ENCODE measurements at regions not wholly inside any gene's neighbourhood (a gene's known extent, or its start where the extent isn't known, plus 50 kb on each side); places are given as distances from the start of the nearest gene placed in this dataset.
A peak's percentile ranks its signal among the peaks of the same experiment; 100 is the strongest.

DNA sequence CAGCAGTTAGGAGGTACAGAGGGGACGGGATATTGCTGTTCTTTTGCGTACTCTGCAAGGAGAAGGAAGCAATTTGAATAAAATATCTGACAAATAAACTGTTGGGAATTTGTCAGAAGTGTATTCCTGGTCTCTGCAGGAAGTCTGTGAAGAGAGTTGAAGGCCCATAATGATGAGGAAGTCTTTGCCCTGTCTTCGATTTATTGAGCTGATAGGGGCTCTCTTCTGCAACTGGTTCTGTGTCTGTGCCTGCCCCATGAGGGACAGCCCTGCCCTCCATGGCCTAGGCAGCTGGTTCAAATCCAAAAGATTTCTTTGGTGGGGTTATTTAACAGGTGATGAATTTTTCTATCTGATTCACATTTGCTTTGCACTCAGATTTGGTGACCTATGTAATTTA is 339.7 kb upstream of the EDNRB start:
- TF ChIP-seq, protein P1, sequence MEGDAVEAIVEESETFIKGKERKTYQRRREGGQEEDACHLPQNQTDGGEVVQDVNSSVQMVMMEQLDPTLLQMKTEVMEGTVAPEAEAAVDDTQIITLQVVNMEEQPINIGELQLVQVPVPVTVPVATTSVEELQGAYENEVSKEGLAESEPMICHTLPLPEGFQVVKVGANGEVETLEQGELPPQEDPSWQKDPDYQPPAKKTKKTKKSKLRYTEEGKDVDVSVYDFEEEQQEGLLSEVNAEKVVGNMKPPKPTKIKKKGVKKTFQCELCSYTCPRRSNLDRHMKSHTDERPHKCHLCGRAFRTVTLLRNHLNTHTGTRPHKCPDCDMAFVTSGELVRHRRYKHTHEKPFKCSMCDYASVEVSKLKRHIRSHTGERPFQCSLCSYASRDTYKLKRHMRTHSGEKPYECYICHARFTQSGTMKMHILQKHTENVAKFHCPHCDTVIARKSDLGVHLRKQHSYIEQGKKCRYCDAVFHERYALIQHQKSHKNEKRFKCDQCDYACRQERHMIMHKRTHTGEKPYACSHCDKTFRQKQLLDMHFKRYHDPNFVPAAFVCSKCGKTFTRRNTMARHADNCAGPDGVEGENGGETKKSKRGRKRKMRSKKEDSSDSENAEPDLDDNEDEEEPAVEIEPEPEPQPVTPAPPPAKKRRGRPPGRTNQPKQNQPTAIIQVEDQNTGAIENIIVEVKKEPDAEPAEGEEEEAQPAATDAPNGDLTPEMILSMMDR (IDR thresholded peaks at IDR 0.05; ENCODE audit: insufficient read depth in 1 of 2, low read depth in 1 of 2, low read length in 1 of 2, severe bottlenecking in 1 of 2, unreplicated experiment in 1 of 2): no peak
- H3K9me3 Mint-ChIP-seq (ENCODE audit: unreplicated experiment): peaks cover 10% of the 10 kb centered on the region
- no peak overlapping the region for H3K27ac Mint-ChIP-seq (ENCODE audit: unreplicated experiment)
- H3K4me1 Mint-ChIP-seq (ENCODE audit: low read depth, unreplicated experiment): peaks cover 8% of the 10 kb centered on the region
- H3K36me3 ChIP-seq (ENCODE audit: control insufficient read depth, insufficient read depth, low read length): no peaks in the 10 kb centered on the region
- no peaks in the 10 kb centered on the region for H3K36me3 Mint-ChIP-seq (ENCODE audit: insufficient read depth, unreplicated experiment)
- CTCF ChIA-PET: no interaction called here
- H3K27me3 ChIP-seq (replicated peaks; ENCODE audit: control insufficient read depth, insufficient read depth, low read length): no peaks in the 10 kb centered on the region; the same call in 1 of the 2 replicates
- no peak for DNase-seq
- intact Hi-C loops (cut with micrococcal nuclease; ENCODE audit: unreplicated experiment): no loop called here
- no peak overlapping the region for H3K4me3 ChIP-seq (ENCODE audit: low read depth, low read length)
- POLR2A ChIA-PET: no interaction called here
- no peaks in the 10 kb centered on the region for H3K27me3 Mint-ChIP-seq (ENCODE audit: insufficient read depth, unreplicated experiment)
- H3K9me3 ChIP-seq: no peaks in the 10 kb centered on the region
- H3K4me3 Mint-ChIP-seq (ENCODE audit: unreplicated experiment): no peak overlapping the region
- H3K4me1 ChIP-seq: no peaks in the 10 kb centered on the region
- BruUV-seq (replicated peaks): no TSS peak

DNA sequence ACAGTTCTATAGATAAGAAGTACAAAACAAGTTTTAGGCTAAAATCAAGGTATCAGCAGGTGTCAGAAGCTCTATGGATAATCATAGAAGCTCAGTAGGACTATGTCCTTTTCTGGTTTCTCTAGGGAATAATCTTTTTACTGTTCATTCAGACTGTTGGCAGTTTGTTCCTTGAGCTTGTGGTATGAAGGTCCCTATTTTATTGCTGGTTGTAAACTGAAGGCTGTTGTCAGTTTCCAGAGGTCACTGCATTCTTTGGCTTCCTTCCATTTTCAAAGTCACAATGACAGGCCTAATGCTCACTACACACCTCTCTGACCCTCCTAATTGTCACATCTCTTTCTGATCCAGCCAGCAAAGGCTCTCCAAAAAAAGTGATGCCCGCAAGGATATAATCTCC is 337.9 kb upstream of the EDNRB start:
- DNase-seq: peak in 1 of 2 experiments; percentile 28
- TF ChIP-seq, protein P1 (IDR thresholded peaks at IDR 0.05; ENCODE audit: insufficient read depth in 1 of 2, low read depth in 1 of 2, low read length in 1 of 2, severe bottlenecking in 1 of 2, unreplicated experiment in 1 of 2): no peak
- ChIA-PET POLR2A (no interaction called here), CTCF (interaction anchor here (1.0 kb wide), 1 partner anchor 16 kb away, joined by 4 read pairs; no protein-coding TSS in a partner anchor)
- BruUV-seq (replicated peaks): no TSS peak
- no peaks in the 10 kb centered on the region for H3K36me3 ChIP-seq (ENCODE audit: control insufficient read depth, insufficient read depth, low read length)
- no peak overlapping the region for H3K4me3 ChIP-seq (ENCODE audit: low read depth, low read length)
- Mint-ChIP-seq H3K27ac (ENCODE audit: unreplicated experiment) (no peak overlapping the region), H3K36me3 (ENCODE audit: insufficient read depth, unreplicated experiment) (no peaks in the 10 kb centered on the region), H3K9me3 (ENCODE audit: unreplicated experiment) (peaks cover 9% of the 10 kb centered on the region), H3K27me3 (ENCODE audit: insufficient read depth, unreplicated experiment) (no peaks in the 10 kb centered on the region), H3K4me3 (ENCODE audit: unreplicated experiment) (no peak overlapping the region), H3K4me1 (ENCODE audit: low read depth, unreplicated experiment) (peaks cover 8% of the 10 kb centered on the region)
- intact Hi-C loops (cut with micrococcal nuclease; ENCODE audit: unreplicated experiment): loop anchor here (1.0 kb wide), 1 partner anchor 119 kb away; no protein-coding TSS in a partner anchor
- no peaks in the 10 kb centered on the region for H3K4me1 ChIP-seq
- no peaks in the 10 kb centered on the region for H3K9me3 ChIP-seq
- H3K27me3 ChIP-seq (replicated peaks; ENCODE audit: control insufficient read depth, insufficient read depth, low read length): no peaks in the 10 kb centered on the region; the same call in none of the 2 replicates

DNA sequence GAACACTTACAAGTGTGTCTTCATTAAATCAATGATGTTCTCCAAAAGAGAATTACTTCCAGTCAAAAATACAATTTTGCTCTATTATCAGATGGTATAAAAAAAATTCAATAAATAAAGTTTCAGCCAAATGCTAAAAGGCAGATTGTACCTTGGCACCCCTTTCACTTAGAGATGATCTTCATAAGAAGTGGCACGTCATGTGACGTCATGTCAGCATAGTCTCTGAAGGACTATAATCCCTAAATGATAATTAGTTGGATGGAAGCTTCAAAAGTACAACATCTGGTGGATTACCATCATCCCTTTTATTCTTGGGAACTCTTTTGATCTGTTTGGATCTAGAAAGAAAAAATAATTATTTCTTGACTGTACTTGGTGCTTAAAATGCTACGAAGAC is 335.5 kb upstream of the EDNRB start:
- ChIA-PET CTCF (no interaction called here), POLR2A (no interaction called here)
- no peak overlapping the region for H3K27ac Mint-ChIP-seq (ENCODE audit: unreplicated experiment)
- no peaks in the 10 kb centered on the region for H3K27me3 Mint-ChIP-seq (ENCODE audit: insufficient read depth, unreplicated experiment)
- no TSS peak for BruUV-seq (replicated peaks)
- no peaks in the 10 kb centered on the region for H3K9me3 ChIP-seq
- no peaks in the 10 kb centered on the region for H3K4me1 ChIP-seq
- DNase-seq: no peak
- H3K4me3 ChIP-seq (ENCODE audit: low read depth, low read length): no peak overlapping the region
- intact Hi-C loops (cut with micrococcal nuclease; ENCODE audit: unreplicated experiment): no loop called here
- no peak overlapping the region for H3K4me3 Mint-ChIP-seq (ENCODE audit: unreplicated experiment)
- TF ChIP-seq, protein P1 (IDR thresholded peaks at IDR 0.05; ENCODE audit: insufficient read depth in 1 of 2, low read depth in 1 of 2, low read length in 1 of 2, severe bottlenecking in 1 of 2, unreplicated experiment in 1 of 2): no peak
- no peaks in the 10 kb centered on the region; the same call in none of the 2 replicates for H3K27me3 ChIP-seq (replicated peaks; ENCODE audit: control insufficient read depth, insufficient read depth, low read length)
- H3K9me3 Mint-ChIP-seq (ENCODE audit: unreplicated experiment): no peaks in the 10 kb centered on the region
- H3K36me3 Mint-ChIP-seq (ENCODE audit: insufficient read depth, unreplicated experiment): no peaks in the 10 kb centered on the region
- no peaks in the 10 kb centered on the region for H3K36me3 ChIP-seq (ENCODE audit: control insufficient read depth, insufficient read depth, low read length)
- peaks cover 8% of the 10 kb centered on the region for H3K4me1 Mint-ChIP-seq (ENCODE audit: low read depth, unreplicated experiment)
